Muscle of leg (tissue), 3 donors: ENCODE measurements at regions not wholly inside any gene's neighbourhood (a gene's known extent, or its start where the extent isn't known, plus 50 kb on each side); places are given as distances from the start of the nearest gene placed in this dataset.

Experiments used
- DNase-seq: peaks from one replicate; pipeline ENCODE4 v3.0.0; 2013
- H3K27ac ChIP-seq: one replicate; pipeline ENCODE4 v1.5.1; 2013; ENCODE audit warnings: mild to moderate bottlenecking, low read length, control low read depth
- H3K27me3 ChIP-seq: one replicate; pipeline ENCODE4 v1.6.1; 2013; ENCODE audit warnings: low read length; ENCODE audit not compliant: control insufficient read depth, insufficient read depth
- H3K36me3 ChIP-seq: one replicate; pipeline ENCODE4 v1.6.1; 2013; ENCODE audit warnings: low read length; ENCODE audit not compliant: control insufficient read depth, insufficient read depth
- H3K4me1 ChIP-seq: one replicate; pipeline ENCODE4 v1.6.1; 2013; ENCODE audit warnings: low read length; ENCODE audit not compliant: control insufficient read depth, insufficient read depth
- H3K4me3 ChIP-seq: one replicate; pipeline ENCODE4 v1.5.1; 2013; ENCODE audit warnings: low read length, control low read depth
- H3K9me3 ChIP-seq: replicated peaks from 2 replicates; pipeline ENCODE4 v1.6.1; 2013; ENCODE audit warnings: low read depth, low read length; ENCODE audit not compliant: control insufficient read depth
- WGBS: methylation state at CpG from one replicate; pipeline ENCODE4 v1.1.5; 2013; ENCODE audit warnings: missing lambda C conversion rate; ENCODE audit not compliant: insufficient coverage; 5-methylcytosine and 5-hydroxymethylcytosine counted together

DNA sequence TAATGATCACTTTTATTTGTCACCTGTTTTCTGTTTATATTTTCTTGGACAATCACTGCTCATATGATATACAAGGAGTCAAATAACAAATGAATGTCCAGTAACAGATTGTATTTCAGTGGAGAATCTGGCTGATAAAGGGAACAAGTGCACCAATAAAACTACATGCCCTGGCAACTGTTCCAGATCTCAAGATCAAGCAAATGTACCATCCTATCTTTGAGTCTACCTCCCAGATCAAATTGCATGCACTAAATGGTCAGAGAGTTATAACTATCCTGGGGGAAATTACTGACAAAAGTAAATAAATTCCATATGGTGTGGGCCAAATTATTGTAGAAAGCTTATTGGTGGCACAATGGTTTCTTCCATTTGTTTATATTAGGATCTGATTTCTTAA lies 452.8 kb downstream of the MBD2 start:
- Histone ChIP-seq H3K36me3 (no peaks in the 10 kb centered on the region), H3K27ac (no peak overlapping the region), H3K4me3 (no peak overlapping the region), H3K4me1 (no peaks in the 10 kb centered on the region), H3K27me3 (no peaks in the 10 kb centered on the region), H3K9me3 (peaks cover 4% of the 10 kb centered on the region)
- DNase-seq = no peak

DNA sequence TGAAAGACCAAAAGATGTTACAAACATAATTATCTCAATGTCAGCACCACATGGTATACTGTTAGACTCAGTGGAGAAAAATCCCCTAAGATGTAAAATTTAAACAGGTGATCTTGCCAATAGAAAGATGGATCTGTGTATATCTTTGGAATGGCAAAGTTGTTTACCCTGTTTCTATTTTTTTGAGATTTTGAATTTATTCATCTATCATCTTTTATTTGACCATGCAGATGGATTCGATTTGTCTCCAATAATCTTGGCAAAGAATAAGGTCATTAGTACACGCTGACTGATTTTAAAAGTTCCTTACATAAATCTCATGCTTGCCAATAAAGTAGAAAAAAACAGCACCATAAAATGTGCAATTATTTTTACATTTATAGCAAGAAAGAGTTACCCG lies 459.3 kb downstream of the MBD2 start:
- peaks cover 6% of the 10 kb centered on the region for H3K9me3 ChIP-seq
- no peak overlapping the region for H3K27ac ChIP-seq
- no peaks in the 10 kb centered on the region for H3K36me3 ChIP-seq
- no peak overlapping the region for H3K4me3 ChIP-seq
- H3K27me3 ChIP-seq = no peaks in the 10 kb centered on the region
- WGBS = no CpG with 5 or more reads among the region's 3 CpGs
- no peaks in the 10 kb centered on the region for H3K4me1 ChIP-seq
- no peak for DNase-seq

- Histone ChIP-seq H3K36me3 (no peaks in the 10 kb centered on the region), H3K4me3 (no peak overlapping the region), H3K27ac (no peak overlapping the region), H3K4me1 (no peaks in the 10 kb centered on the region), H3K9me3 (peaks cover 6% of the 10 kb centered on the region), H3K27me3 (no peaks in the 10 kb centered on the region)
- DNase-seq = no peak
- no CpG with 5 or more reads among the region's 1 CpG for WGBS
These were observed 460.4 kb downstream of the MBD2 start for GRCh38 chr18:53764086-53764485.

- H3K4me1 ChIP-seq = no peaks in the 10 kb centered on the region
- no peak overlapping the region for H3K4me3 ChIP-seq
- no peaks in the 10 kb centered on the region for H3K27me3 ChIP-seq
- peaks cover 3% of the 10 kb centered on the region for H3K9me3 ChIP-seq
- H3K27ac ChIP-seq = no peak overlapping the region
- 82% methylated on average over 2 of the region's 2 CpGs for WGBS
- H3K36me3 ChIP-seq = no peaks in the 10 kb centered on the region
- no peak for DNase-seq
These were observed 467.1 kb downstream of the MBD2 start for GRCh38 chr18:53757328-53757727.

DNA sequence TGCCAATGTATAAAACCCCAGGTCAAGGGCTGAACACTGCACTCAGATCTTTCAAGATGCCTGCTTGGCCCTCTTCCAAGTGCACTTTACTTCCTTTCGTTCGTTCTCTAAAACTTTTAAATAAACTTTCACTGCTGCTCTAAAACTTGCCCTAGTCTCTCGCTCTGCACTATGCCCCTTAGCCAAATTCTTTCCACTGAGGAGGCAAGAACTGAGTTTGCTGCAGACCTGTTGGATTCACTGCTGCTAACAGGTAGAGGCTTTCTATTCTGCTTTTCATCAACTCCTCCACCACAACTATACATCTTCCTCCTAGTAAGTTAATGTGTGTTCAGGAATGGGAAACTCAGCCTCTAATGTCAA lies 467.9 kb downstream of the MBD2 start:
- no peaks in the 10 kb centered on the region for H3K36me3 ChIP-seq
- no peak overlapping the region for H3K4me3 ChIP-seq
- no peak overlapping the region for H3K27ac ChIP-seq
- 49% methylated on average over 3 of the region's 3 CpGs for WGBS
- H3K4me1 ChIP-seq = no peaks in the 10 kb centered on the region
- no peaks in the 10 kb centered on the region for H3K27me3 ChIP-seq
- no peak for DNase-seq
- peaks cover 3% of the 10 kb centered on the region for H3K9me3 ChIP-seq

DNA sequence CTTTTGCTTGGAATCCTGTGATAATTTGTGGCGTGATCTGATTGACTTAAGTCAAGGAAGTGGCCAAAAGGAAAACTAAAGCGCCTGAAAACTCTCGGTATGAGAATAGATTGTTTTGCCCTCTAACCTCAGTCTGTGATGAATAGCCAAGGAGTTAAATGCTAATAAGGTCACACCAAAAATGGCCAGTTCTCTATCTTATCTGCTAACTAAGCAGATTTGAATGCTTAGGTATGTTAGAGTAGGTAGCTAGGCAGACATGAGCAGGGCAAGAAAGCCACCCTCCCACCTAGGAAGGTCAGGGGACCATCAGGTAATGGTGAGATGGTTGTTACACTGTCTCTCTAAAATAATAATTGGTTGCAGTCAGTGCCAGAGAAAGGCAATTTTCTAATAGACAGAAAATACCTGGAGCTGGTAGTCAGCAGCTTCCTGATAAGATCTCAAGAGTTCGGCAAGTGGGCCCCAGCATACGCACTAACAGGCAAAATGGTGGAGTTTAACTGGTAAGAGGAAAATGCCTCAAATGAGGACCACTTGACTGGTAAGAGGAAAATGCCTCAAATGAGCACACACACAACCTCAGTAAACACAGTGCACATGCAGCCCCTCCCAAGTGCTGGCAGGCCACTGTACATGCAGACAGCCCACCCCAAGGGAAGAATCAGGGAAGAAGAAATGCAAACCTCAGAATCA lies 468.4 kb downstream of the MBD2 start:
- Histone ChIP-seq H3K36me3 (no peaks in the 10 kb centered on the region), H3K4me3 (no peak overlapping the region), H3K27me3 (no peaks in the 10 kb centered on the region), H3K27ac (no peak overlapping the region), H3K4me1 (no peaks in the 10 kb centered on the region), H3K9me3 (peaks cover 1% of the 10 kb centered on the region)
- no peak for DNase-seq
- WGBS = 83% methylated on average over 4 of the region's 5 CpGs

- DNase-seq = no peak
- H3K27ac ChIP-seq = no peak overlapping the region
- no peaks in the 10 kb centered on the region for H3K9me3 ChIP-seq
- H3K36me3 ChIP-seq = no peaks in the 10 kb centered on the region
- no peak overlapping the region for H3K4me3 ChIP-seq
- H3K4me1 ChIP-seq = no peaks in the 10 kb centered on the region
- no peaks in the 10 kb centered on the region for H3K27me3 ChIP-seq
These were observed 470.3 kb downstream of the MBD2 start for GRCh38 chr18:53754154-53754553.

DNA sequence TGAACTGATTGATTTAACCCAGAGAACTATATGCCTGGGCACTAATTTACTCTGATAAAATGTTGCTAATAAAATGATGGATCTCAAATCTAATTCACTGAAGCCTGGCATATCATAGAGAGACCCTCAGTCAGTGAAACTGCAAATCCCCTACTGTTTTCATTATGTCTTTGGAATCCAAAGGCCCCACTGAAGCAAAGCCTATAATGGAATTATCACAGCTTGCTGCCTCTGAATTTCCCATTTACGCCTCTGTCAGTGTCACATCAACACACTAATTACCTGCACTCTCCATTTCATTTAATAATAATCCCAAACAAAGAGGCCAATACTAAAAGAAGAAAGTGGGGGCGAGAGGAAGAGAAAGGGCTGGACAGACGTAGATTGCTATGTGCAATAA lies 470.9 kb downstream of the MBD2 start:
- Histone ChIP-seq H3K4me3 (no peak overlapping the region), H3K27ac (no peak overlapping the region), H3K27me3 (no peaks in the 10 kb centered on the region), H3K9me3 (no peaks in the 10 kb centered on the region), H3K36me3 (no peaks in the 10 kb centered on the region), H3K4me1 (no peaks in the 10 kb centered on the region)
- no peak for DNase-seq
- 60% methylated on average over 1 of the region's 3 CpGs for WGBS

DNA sequence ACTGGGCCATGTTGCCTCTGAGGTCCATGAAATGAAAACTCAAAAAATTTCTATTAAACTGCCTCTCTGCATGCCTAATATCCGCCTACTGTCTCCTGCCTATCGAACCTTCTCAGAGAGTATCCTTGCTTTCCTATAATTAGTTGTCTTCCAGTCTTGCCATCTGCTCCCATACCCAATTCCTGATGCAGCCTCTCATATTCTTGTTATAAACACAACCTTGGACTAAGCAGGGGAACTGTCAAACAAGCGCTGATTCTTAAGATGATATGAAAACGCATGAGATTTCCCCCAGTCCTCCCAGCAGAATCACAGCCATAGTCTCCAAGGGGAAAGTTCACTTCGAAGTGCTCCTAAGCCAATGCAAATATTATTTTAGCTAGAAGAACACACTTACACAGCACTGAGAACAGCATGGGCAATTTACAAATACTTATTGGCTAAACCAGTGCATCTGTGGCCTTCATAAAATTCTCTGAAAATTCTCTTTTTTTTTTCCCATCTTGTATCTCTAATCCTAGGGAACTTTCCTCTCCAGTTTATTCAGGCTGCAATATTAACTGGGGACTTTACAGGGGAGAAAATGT lies 471.6 kb downstream of the MBD2 start:
- Histone ChIP-seq H3K9me3 (no peaks in the 10 kb centered on the region), H3K4me1 (no peaks in the 10 kb centered on the region), H3K4me3 (no peak overlapping the region), H3K27ac (no peak overlapping the region), H3K27me3 (no peaks in the 10 kb centered on the region), H3K36me3 (no peaks in the 10 kb centered on the region)
- no peak for DNase-seq
- 39% methylated on average over 3 of the region's 5 CpGs for WGBS

GRCh38 chr18:53749766-53750165 lies 474.7 kb downstream of the MBD2 start:
- H3K4me3 ChIP-seq = no peak overlapping the region
- H3K27ac ChIP-seq = no peak overlapping the region
- 80% methylated on average over 1 of the region's 5 CpGs for WGBS
- no peaks in the 10 kb centered on the region for H3K9me3 ChIP-seq
- DNase-seq = no peak
- H3K4me1 ChIP-seq = no peaks in the 10 kb centered on the region
- H3K27me3 ChIP-seq = no peaks in the 10 kb centered on the region
- H3K36me3 ChIP-seq = no peaks in the 10 kb centered on the region

DNA sequence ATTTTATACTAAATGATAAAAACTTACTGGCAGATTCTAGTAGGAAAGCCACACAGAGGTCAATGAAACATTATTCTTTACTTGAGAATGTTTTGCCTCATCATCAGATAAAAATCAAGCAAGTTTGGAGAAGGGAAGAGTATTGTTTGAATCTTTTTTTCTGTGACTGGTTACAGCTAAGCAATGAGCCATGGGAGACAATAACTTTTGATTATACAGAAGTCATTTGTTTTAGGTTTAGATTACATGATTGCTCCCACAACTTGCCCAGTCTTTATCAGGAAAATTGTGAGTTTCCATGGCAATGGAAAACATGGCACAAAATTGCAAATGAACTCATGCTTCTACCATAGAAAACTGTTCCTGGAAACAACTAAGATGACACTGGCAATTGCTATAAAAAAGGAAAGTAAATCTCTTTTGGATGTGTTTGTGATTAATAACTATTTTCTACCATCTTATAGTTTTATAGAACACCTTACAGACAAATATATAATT lies 476.8 kb downstream of the MBD2 start:
- H3K4me3 ChIP-seq = no peak overlapping the region
- H3K4me1 ChIP-seq = no peaks in the 10 kb centered on the region
- DNase-seq = peak; percentile 17
- H3K9me3 ChIP-seq = no peaks in the 10 kb centered on the region
- H3K27ac ChIP-seq = no peak overlapping the region
- no peaks in the 10 kb centered on the region for H3K36me3 ChIP-seq
- H3K27me3 ChIP-seq = no peaks in the 10 kb centered on the region
